ENCODE measurements at regions not wholly inside any gene's neighbourhood (a gene's known extent, or its start where the extent isn't known, plus 50 kb on each side); places are given as distances from the start of the nearest gene placed in this dataset.

DNA sequence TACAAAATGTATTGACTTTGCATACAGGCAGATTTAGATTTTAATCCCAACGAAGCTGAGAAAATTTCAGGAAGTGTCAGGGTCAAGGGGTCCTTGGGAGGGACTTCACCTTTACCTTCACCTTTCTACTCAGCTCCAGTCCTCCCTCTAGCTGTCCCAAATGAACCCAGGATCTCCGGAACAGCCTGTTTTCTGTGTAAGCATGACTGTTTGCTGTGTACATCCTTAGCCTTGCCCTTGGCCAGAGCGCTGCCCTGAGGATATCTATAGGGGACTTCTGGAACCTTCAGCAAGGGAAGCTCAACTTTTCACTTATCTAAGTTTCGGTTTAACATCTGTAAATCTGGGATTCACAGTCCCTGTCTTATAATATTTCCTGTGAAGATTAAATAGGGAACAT is 246.8 kb upstream of the ST6GAL2 start:
- peaks cover 15% of the 10 kb centered on the region for H3K4me1 ChIP-seq (ENCODE audit: low read length)
- no peaks in the 10 kb centered on the region for H3K36me3 ChIP-seq (replicated peaks; ENCODE audit: low read depth, low read length)
- no peak overlapping the region for H3K27ac ChIP-seq (ENCODE audit: low read length)
- H3K9ac ChIP-seq (ENCODE audit: low read length) = no peak overlapping the region
- peak overlapping the region; percentile 35 for H3K4me3 ChIP-seq (ENCODE audit: low read length)
- no peak overlapping the region for H2AFZ ChIP-seq (ENCODE audit: low read depth, low read length)
- no peaks in the 10 kb centered on the region for H4K20me1 ChIP-seq (ENCODE audit: insufficient read depth, low read length)
- H3K79me2 ChIP-seq (ENCODE audit: low read length) = no peaks in the 10 kb centered on the region
- H3K9me3 ChIP-seq (ENCODE audit: insufficient read depth, low read length) = no peaks in the 10 kb centered on the region
- TF ChIP-seq EZH2phosphoT487 (IDR thresholded peaks at IDR 0.05; ENCODE audit: low read depth) = no peak
- TF ChIP-seq, protein P1, sequence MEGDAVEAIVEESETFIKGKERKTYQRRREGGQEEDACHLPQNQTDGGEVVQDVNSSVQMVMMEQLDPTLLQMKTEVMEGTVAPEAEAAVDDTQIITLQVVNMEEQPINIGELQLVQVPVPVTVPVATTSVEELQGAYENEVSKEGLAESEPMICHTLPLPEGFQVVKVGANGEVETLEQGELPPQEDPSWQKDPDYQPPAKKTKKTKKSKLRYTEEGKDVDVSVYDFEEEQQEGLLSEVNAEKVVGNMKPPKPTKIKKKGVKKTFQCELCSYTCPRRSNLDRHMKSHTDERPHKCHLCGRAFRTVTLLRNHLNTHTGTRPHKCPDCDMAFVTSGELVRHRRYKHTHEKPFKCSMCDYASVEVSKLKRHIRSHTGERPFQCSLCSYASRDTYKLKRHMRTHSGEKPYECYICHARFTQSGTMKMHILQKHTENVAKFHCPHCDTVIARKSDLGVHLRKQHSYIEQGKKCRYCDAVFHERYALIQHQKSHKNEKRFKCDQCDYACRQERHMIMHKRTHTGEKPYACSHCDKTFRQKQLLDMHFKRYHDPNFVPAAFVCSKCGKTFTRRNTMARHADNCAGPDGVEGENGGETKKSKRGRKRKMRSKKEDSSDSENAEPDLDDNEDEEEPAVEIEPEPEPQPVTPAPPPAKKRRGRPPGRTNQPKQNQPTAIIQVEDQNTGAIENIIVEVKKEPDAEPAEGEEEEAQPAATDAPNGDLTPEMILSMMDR (IDR thresholded peaks at IDR 0.05; ENCODE audit: low read depth, low read length) = no peak
- peaks cover 39% of the 10 kb centered on the region for H3K27me3 ChIP-seq (ENCODE audit: low read depth, low read length)
- peak overlapping the region; percentile 64 for H3K4me2 ChIP-seq (ENCODE audit: low read length)

DNA sequence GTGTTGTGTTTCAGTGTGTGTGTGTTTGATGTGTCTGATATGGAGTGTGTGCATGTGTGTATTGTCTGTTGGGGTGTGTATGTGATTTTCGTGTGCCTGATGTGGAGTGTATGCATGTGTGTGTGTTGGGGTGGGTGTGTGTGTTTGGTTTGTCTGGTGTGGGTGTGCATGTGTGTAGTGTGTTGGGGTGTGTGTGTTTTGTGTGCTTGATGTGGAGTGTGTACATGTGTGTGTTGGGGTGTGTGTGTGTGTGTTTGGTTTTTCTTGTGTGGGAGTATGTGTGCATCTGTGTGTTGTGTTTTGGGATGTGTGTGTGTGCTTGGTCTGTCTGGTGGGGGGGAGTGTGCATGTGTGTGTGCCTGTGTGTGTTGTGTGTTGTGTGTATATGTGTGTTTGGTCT is 247.4 kb upstream of the ST6GAL2 start:
- Histone ChIP-seq H3K79me2 (ENCODE audit: low read length) (no peaks in the 10 kb centered on the region), H4K20me1 (ENCODE audit: insufficient read depth, low read length) (no peaks in the 10 kb centered on the region), H3K27ac (ENCODE audit: low read length) (no peak overlapping the region), H3K4me2 (ENCODE audit: low read length) (no peak overlapping the region), H3K27me3 (ENCODE audit: low read depth, low read length) (peaks cover 39% of the 10 kb centered on the region), H3K9me3 (ENCODE audit: insufficient read depth, low read length) (no peaks in the 10 kb centered on the region), H3K4me1 (ENCODE audit: low read length) (peaks cover 15% of the 10 kb centered on the region), H3K9ac (ENCODE audit: low read length) (no peak overlapping the region), H3K4me3 (ENCODE audit: low read length) (no peak overlapping the region), H2AFZ (ENCODE audit: low read depth, low read length) (no peak overlapping the region), H3K36me3 (replicated peaks; ENCODE audit: low read depth, low read length) (no peaks in the 10 kb centered on the region)
- TF ChIP-seq, protein P1 (IDR thresholded peaks at IDR 0.05; ENCODE audit: low read depth, low read length) = no peak

DNA sequence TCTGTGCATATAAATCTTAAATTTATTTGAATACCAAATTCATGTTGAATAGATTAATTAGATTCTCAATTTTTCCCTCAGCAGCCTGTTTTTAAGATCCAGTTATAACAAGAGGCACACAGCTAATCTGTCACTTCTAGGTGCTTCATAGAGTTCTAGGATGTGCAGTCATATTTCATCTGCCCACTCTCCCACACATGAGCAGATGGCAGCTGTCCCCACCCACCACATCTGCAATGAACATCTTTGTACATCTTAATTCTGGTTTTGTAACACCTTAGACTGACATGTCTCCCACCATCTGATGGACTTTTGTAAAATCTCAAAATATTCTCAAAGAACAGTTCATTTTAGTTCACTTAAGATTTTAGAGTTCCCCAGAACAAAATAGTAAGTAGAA is 250.8 kb upstream of the ST6GAL2 start:
- Histone ChIP-seq H3K4me1 (ENCODE audit: low read length) (peaks cover 13% of the 10 kb centered on the region), H2AFZ (ENCODE audit: low read depth, low read length) (no peak overlapping the region), H4K20me1 (ENCODE audit: insufficient read depth, low read length) (no peaks in the 10 kb centered on the region), H3K27ac (ENCODE audit: low read length) (no peak overlapping the region), H3K79me2 (ENCODE audit: low read length) (no peaks in the 10 kb centered on the region), H3K9me3 (ENCODE audit: insufficient read depth, low read length) (no peaks in the 10 kb centered on the region), H3K4me3 (ENCODE audit: low read length) (no peak overlapping the region), H3K27me3 (ENCODE audit: low read depth, low read length) (peaks cover 20% of the 10 kb centered on the region), H3K9ac (ENCODE audit: low read length) (no peak overlapping the region), H3K4me2 (ENCODE audit: low read length) (no peak overlapping the region), H3K36me3 (replicated peaks; ENCODE audit: low read depth, low read length) (no peaks in the 10 kb centered on the region)
- TF ChIP-seq, protein P1 (IDR thresholded peaks at IDR 0.05; ENCODE audit: low read depth, low read length) = no peak
- no peak for TF ChIP-seq EZH2phosphoT487 (IDR thresholded peaks at IDR 0.05; ENCODE audit: low read depth)

DNA sequence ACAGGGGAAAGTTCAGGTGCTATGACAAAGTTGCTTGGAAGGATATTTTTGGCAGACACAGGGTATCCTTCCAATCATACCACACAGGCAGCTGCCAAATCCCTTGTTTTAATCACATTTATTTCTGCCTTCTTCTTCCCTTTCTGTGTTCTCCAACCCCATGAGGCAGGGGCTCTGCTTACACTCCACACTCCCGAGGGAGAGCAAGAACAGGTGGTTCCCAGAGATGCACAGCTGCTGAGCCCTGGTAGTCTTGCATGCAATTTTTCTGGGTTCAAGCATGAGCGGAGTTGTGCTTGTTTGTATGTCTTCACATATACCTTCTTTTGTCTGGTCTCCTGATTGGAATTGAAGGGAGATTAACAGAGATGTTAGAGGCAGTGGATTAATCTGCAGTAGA is 251.7 kb upstream of the ST6GAL2 start:
- Histone ChIP-seq H3K4me3 (ENCODE audit: low read length) (no peak overlapping the region), H3K79me2 (ENCODE audit: low read length) (no peaks in the 10 kb centered on the region), H3K9me3 (ENCODE audit: insufficient read depth, low read length) (no peaks in the 10 kb centered on the region), H3K4me2 (ENCODE audit: low read length) (no peak overlapping the region), H3K4me1 (ENCODE audit: low read length) (peaks cover 4% of the 10 kb centered on the region), H3K27ac (ENCODE audit: low read length) (no peak overlapping the region), H3K36me3 (replicated peaks; ENCODE audit: low read depth, low read length) (no peaks in the 10 kb centered on the region), H3K27me3 (ENCODE audit: low read depth, low read length) (peaks cover 16% of the 10 kb centered on the region), H2AFZ (ENCODE audit: low read depth, low read length) (no peak overlapping the region), H4K20me1 (ENCODE audit: insufficient read depth, low read length) (no peaks in the 10 kb centered on the region), H3K9ac (ENCODE audit: low read length) (no peak overlapping the region)
- TF ChIP-seq EZH2phosphoT487 (IDR thresholded peaks at IDR 0.05; ENCODE audit: low read depth) = no peak
- TF ChIP-seq, protein P1 (IDR thresholded peaks at IDR 0.05; ENCODE audit: low read depth, low read length) = no peak
